ENCODE measurements at regions not wholly inside any gene's neighbourhood (a gene's known extent, or its start where the extent isn't known, plus 50 kb on each side); places are given as distances from the start of the nearest gene placed in this dataset.

GRCh38 chr7:86190351-86190750 is 453.4 kb upstream of the GRM3 start:
- TF ChIP-seq POLR2A (IDR thresholded peaks at IDR 0.05) (no peak), CTCF (IDR thresholded peaks at IDR 0.05) (no peak)
- no peak overlapping the region for H3K27ac ChIP-seq
- H3K4me3 ChIP-seq = no peak overlapping the region
- intact Hi-C loops (cut with DNase I) = no loop called here
- peaks cover 0 to 5% (median 0%) of the 10 kb centered on the region in 12 donors for H3K9me3 ChIP-seq
- H3K36me3 ChIP-seq = no peaks in the 10 kb centered on the region
- DNase-seq (no peak), ATAC-seq (no peak)
- no peaks in the 10 kb centered on the region for H3K4me1 ChIP-seq
- no peaks in the 10 kb centered on the region for H3K27me3 ChIP-seq

DNA sequence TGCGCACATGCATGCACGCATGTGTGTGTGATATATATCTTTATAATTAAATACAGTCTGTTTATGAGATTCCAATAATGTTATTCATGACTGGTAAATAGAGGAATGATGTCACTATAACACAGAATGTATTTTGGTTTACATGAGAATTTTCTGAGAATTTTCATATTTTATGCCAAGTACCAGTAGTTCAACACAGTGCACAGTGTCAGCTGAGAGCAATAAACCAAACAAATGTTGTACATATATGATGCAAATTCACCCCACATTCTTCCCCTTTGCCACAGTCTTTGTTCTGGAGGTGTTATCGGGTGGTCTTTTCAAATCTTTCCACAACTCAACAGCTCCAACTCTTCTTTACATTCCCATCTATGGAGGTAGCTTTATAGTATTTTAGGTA is 462.2 kb upstream of the GRM3 start:
- 68 to 94% (median 91%) methylated on average over 3 of the region's 3 CpGs for WGBS, 4 donors
- no peak for DNase-seq
- TF ChIP-seq CTCF (IDR thresholded peaks at IDR 0.05) (no peak), POLR2A (IDR thresholded peaks at IDR 0.05) (no peak)

GRCh38 chr7:86164827-86165226 is 478.9 kb upstream of the GRM3 start:
- WGBS, 4 donors = 59 to 78% (median 69%) methylated on average over 1 of the region's 1 CpG
- intact Hi-C loops (cut with DNase I) = no loop called here
- no peak for ATAC-seq

More for the DNA sequence above, 462.2 kb upstream of the GRM3 start:
- Histone ChIP-seq H3K4me1 (no peaks in the 10 kb centered on the region), H3K27me3 (no peaks in the 10 kb centered on the region), H3K27ac (no peak overlapping the region), H3K9me3 (peaks cover 0 to 3% (median 0%) of the 10 kb centered on the region in 12 donors), H3K36me3 (no peaks in the 10 kb centered on the region), H3K4me3 (no peak overlapping the region)
- ATAC-seq = no peak
- intact Hi-C loops (cut with DNase I) = no loop called here

GRCh38 chr7:86158111-86158510 is 485.6 kb upstream of the GRM3 start:
- WGBS, 4 donors = 69 to 91% (median 84%) methylated on average over 3 to 4 of the region's 4 CpGs
- Histone ChIP-seq H3K9me3 (peaks cover 0 to 9% (median 0%) of the 10 kb centered on the region in 12 donors), H3K27ac (no peak overlapping the region), H3K27me3 (no peaks in the 10 kb centered on the region), H3K4me1 (no peaks in the 10 kb centered on the region), H3K4me3 (no peak overlapping the region), H3K36me3 (no peaks in the 10 kb centered on the region)
- TF ChIP-seq CTCF (IDR thresholded peaks at IDR 0.05) = no peak
- TF ChIP-seq POLR2A (IDR thresholded peaks at IDR 0.05) = no peak
- intact Hi-C loops (cut with DNase I) = no loop called here
- ATAC-seq = no peak
- DNase-seq = peak in 1 of 5 donors; percentile 26

More at GRCh38 chr7:86164827-86165226, 478.9 kb upstream of the GRM3 start:
- no peak overlapping the region for H3K4me3 ChIP-seq
- no peak overlapping the region for H3K27ac ChIP-seq
- no peak for TF ChIP-seq CTCF (IDR thresholded peaks at IDR 0.05)
- TF ChIP-seq POLR2A (IDR thresholded peaks at IDR 0.05) = no peak
- no peaks in the 10 kb centered on the region for H3K4me1 ChIP-seq
- no peaks in the 10 kb centered on the region for H3K36me3 ChIP-seq
- H3K27me3 ChIP-seq = no peaks in the 10 kb centered on the region
- peaks cover 0 to 2% (median 0%) of the 10 kb centered on the region in 12 donors for H3K9me3 ChIP-seq
- DNase-seq = no peak

Data from heart left ventricle (tissue), 16 donors.